HL-60 (cell line): ENCODE measurements at regions not wholly inside any gene's neighbourhood (a gene's known extent, or its start where the extent isn't known, plus 50 kb on each side); places are given as distances from the start of the nearest gene placed in this dataset.

Source experiments
- CTCF ChIP-seq: IDR thresholded peaks from one replicate; pipeline ENCODE4 v1.5.1; 2011; ENCODE audit warnings: low read length, control low read depth, inconsistent platforms; ENCODE audit not compliant: insufficient read depth
- POLR2AphosphoS5 ChIP-seq: IDR thresholded peaks from 2 replicates; pipeline ENCODE4 v1.6.1; 2012; ENCODE audit warnings: low read depth
- REST ChIP-seq: IDR thresholded peaks from 2 replicates; pipeline ENCODE4 v1.6.1; 2012; ENCODE audit warnings: low read depth; ENCODE audit not compliant: insufficient replicate concordance
- SPI1 ChIP-seq: IDR thresholded peaks from 2 replicates; pipeline ENCODE4 v1.6.1; 2012; ENCODE audit warnings: low read depth, mild to moderate bottlenecking, borderline replicate concordance

- TF ChIP-seq CTCF (no peak), REST (no peak), POLR2AphosphoS5 (no peak), SPI1 (no peak)
Measured at GRCh38 chr13:40240293-40240692, 426.1 kb downstream of the FOXO1 start.
